A673 (cell line): ENCODE measurements at regions not wholly inside any gene's neighbourhood (a gene's known extent, or its start where the extent isn't known, plus 50 kb on each side); places are given as distances from the start of the nearest gene placed in this dataset.
"Not testable (repeated sequence)": the region's sequence is repeated elsewhere in the genome, so short reads cannot be mapped to it uniquely, and the experiment has no call there.

Source experiments
- CTCF ChIP-seq: fragments of 300-800, 200-600 bp; sonication (generic); conservative IDR thresholded peaks from 2 replicates; pipeline ENCODE4 v1.5.1; 2017; ENCODE audit warnings: low read depth, mild to moderate bottlenecking, antibody characterized with exemption, low read length, moderate library complexity, mixed read lengths
- EZH2 ChIP-seq: fragments of 200-600 bp; sonication (generic); IDR thresholded peaks from 2 replicates; pipeline ENCODE4 v1.6.1; 2017; ENCODE audit warnings: borderline replicate concordance, low read depth, mild to moderate bottlenecking, mixed read lengths, antibody characterized with exemption, low read length; ENCODE audit not compliant: poor library complexity, severe bottlenecking

- not testable (repeated sequence) for TF ChIP-seq CTCF, EZH2
Measured at GRCh38 chr2:167814482-167814880, 432.9 kb downstream of the STK39 start.
